Kidney (tissue), 13 donors: ENCODE measurements at regions not wholly inside any gene's neighbourhood (a gene's known extent, or its start where the extent isn't known, plus 50 kb on each side); places are given as distances from the start of the nearest gene placed in this dataset.

Experiments
- DNase-seq, 5 donors: peaks; one replicate each; pipeline ENCODE4 v3.0.0-alpha.2; 2013 to 2020
- FAIRE-seq: peaks from 2 replicates; lab custom pipeline; 2012; peaks lifted over from hg19 to GRCh38; lab: Jason Lieb, UNC
- H3K27ac ChIP-seq, 2 donors: one replicate each; pipeline ENCODE4 v1.7.0; 2013; ENCODE audit warnings: low read depth in 2 of 2, low read length in 2 of 2, inconsistent platforms in 1 of 2
- H3K27me3 ChIP-seq: one replicate; pipeline ENCODE4 v1.7.1; 2013; ENCODE audit warnings: low read length, inconsistent platforms; ENCODE audit not compliant: control insufficient read depth, insufficient read depth
- H3K36me3 ChIP-seq, 3 donors: one replicate each; pipeline versions ENCODE4 v1.7.0 to v1.7.1; 2013; ENCODE audit warnings: low read length in 3 of 3, control low read depth in 1 of 3, inconsistent platforms in 1 of 3; ENCODE audit not compliant: insufficient read depth in 3 of 3, control insufficient read depth in 2 of 3
- H3K4me1 ChIP-seq, 3 donors: one replicate each; pipeline versions ENCODE4 v1.7.0 to v1.7.1; 2013; ENCODE audit warnings: low read length in 3 of 3, inconsistent platforms in 1 of 3, low read depth in 1 of 3; ENCODE audit not compliant: control insufficient read depth in 2 of 3, insufficient read depth in 2 of 3
- H3K4me3 ChIP-seq, 3 donors: one replicate each; pipeline versions ENCODE4 v1.7.0 to v1.8.1; 2013; ENCODE audit warnings: low read length in 3 of 3, control low read depth in 1 of 3, inconsistent platforms in 1 of 3
- H3K9ac ChIP-seq, 3 donors: one replicate each; pipeline versions ENCODE4 v1.7.0 to v1.7.1; 2013; ENCODE audit warnings: low read length in 3 of 3, control low read depth in 1 of 3, inconsistent platforms in 1 of 3
- H3K9me3 ChIP-seq, 3 donors: one replicate each; pipeline versions ENCODE4 v1.7.0 to v1.7.1; 2013; ENCODE audit warnings: low read length in 3 of 3, control low read depth in 1 of 3, inconsistent platforms in 1 of 3; ENCODE audit not compliant: control insufficient read depth in 2 of 3, insufficient read depth in 1 of 3
- intact Hi-C: fragments of 100-400 bp; cut with DNase I; formaldehyde crosslinking; loops from one replicate; pipeline ENCODE4 v1.11.1; 2022
- TF ChIP-seq, protein P1 (sequence below): IDR thresholded peaks from 3 replicates; pipeline ENCODE4 v1.5.1; 2012; ENCODE audit warnings: mild to moderate bottlenecking, moderate library complexity, borderline replicate concordance; ENCODE audit not compliant: insufficient read depth; ENCODE audit errors: extremely low read depth
- donor health status: control.
- donor health status: control.
- donor health status: control.
- donor health status: control.
- donor health status: control.
- donor health status: DM: yes; HTN: yes; CAD: no.
- donor health status: Normal renal cell carcinoma (clear cell type).

DNA sequence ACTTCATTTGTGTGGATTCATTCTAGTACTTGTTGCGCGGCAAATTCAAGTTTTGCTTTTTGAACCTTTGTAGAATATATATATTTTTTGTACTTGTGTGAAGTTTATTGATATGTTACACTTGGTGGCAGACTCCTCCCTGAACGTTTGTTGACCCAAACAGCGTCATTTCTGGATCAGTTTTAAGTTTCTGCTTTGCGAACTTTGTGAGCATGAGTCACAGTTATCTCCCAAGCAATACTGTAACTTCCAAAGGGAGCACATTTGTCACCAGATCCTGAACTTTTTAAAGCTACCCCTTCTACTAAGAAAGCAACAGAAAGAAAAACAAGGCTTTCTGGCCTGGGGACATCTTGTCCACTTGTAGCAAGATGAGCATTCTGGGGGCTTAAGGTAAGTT lies 74.8 kb upstream of the CACNA2D3 start:
- TF ChIP-seq, protein P1, sequence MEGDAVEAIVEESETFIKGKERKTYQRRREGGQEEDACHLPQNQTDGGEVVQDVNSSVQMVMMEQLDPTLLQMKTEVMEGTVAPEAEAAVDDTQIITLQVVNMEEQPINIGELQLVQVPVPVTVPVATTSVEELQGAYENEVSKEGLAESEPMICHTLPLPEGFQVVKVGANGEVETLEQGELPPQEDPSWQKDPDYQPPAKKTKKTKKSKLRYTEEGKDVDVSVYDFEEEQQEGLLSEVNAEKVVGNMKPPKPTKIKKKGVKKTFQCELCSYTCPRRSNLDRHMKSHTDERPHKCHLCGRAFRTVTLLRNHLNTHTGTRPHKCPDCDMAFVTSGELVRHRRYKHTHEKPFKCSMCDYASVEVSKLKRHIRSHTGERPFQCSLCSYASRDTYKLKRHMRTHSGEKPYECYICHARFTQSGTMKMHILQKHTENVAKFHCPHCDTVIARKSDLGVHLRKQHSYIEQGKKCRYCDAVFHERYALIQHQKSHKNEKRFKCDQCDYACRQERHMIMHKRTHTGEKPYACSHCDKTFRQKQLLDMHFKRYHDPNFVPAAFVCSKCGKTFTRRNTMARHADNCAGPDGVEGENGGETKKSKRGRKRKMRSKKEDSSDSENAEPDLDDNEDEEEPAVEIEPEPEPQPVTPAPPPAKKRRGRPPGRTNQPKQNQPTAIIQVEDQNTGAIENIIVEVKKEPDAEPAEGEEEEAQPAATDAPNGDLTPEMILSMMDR = no peak
- no peak for DNase-seq
- H3K9ac ChIP-seq = no peak overlapping the region
- no peaks in the 10 kb centered on the region for H3K36me3 ChIP-seq
- H3K9me3 ChIP-seq = no peaks in the 10 kb centered on the region
- intact Hi-C loops = no loop called here
- H3K4me3 ChIP-seq = no peak overlapping the region
- H3K4me1 ChIP-seq = peaks cover 0 to 8% (median 0%) of the 10 kb centered on the region in 3 donors
- no peak for FAIRE-seq
- H3K27me3 ChIP-seq = no peaks in the 10 kb centered on the region
- no peak overlapping the region for H3K27ac ChIP-seq

DNA sequence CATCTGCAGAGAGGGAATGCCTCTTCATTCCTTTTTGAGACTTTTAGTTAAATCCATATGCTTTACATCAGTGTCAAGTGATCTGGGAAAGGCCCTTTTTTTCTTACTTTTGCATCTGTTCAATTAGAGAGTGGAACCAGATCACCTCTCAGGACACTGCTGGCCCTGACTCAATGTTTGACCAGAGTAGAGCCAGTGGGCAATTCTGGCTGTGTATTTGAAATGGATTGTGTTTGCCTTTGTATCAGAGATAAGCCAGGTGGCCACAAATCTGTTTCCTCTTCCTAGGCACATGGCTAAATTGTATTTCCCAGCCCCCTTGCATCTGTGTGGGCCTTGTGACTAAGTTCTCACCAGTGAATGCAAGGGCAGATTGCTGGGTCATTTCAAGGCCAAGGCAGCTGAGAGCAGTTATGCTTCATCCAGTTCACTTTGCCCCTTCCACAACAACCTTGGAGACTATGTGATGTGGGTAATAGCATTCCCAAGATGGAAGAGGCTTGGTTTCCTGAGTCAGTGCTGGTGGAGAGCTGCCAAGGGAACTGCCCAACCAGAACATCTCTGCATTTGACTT lies 75.6 kb upstream of the CACNA2D3 start:
- FAIRE-seq (no peak), DNase-seq (peak in 1 of 5 donors; percentile 22)
- Histone ChIP-seq H3K4me1 (peaks cover 0 to 8% (median 0%) of the 10 kb centered on the region in 3 donors), H3K27me3 (no peaks in the 10 kb centered on the region), H3K4me3 (no peak overlapping the region), H3K27ac (peak overlapping the region in 1 of 2 donors; percentile 55), H3K9ac (no peak overlapping the region), H3K9me3 (no peaks in the 10 kb centered on the region), H3K36me3 (no peaks in the 10 kb centered on the region)
- intact Hi-C loops = no loop called here
- TF ChIP-seq, protein P1 = no peak

DNA sequence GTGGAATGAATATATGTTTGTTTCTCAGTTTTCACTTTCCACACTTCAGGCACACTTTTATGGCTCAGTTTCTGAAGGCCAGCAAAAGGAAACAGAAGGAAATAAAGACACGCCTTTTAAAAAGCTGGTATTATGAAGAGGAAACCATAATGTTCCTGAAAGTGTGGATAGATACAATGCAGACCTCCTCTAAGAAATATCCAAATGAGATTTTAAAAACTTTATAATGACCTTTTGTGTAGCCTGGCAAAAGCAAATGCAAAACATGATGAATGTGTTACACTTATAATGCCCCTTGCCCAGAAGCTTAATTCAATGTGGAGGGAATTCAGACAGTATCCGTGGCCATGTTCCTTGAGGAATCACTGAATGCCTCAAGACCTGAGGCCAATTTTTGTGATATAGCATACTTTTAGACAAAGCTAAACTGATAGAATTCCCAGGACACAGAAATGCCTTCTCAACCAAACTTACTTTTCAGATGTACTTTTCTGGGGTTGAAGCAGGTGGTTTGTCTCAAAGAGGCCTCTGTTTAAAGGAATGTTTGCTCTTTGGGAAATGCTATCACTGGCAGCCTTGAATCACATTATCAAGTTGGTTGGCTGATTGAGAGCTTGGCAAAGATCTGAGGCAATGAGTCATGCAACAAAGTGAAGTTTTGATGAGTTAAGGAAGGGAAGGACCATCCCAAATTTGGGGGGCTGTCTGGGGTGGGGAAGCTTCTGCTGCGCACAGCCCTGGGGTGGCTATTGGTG lies 77.1 kb upstream of the CACNA2D3 start:
- FAIRE-seq = no peak
- H3K27ac ChIP-seq = peak overlapping the region in 1 of 2 donors; percentile 26
- H3K9me3 ChIP-seq = no peaks in the 10 kb centered on the region
- H3K36me3 ChIP-seq = no peaks in the 10 kb centered on the region
- intact Hi-C loops = no loop called here
- H3K4me3 ChIP-seq = no peak overlapping the region
- peaks cover 0 to 8% (median 0%) of the 10 kb centered on the region in 3 donors for H3K4me1 ChIP-seq
- no peak overlapping the region for H3K9ac ChIP-seq
- TF ChIP-seq, protein P1 = no peak
- H3K27me3 ChIP-seq = no peaks in the 10 kb centered on the region
- DNase-seq = peak in 1 of 5 donors; percentile 64
